Loucy (cell line): ENCODE measurements at regions not wholly inside any gene's neighbourhood (a gene's known extent, or its start where the extent isn't known, plus 50 kb on each side); places are given as distances from the start of the nearest gene placed in this dataset.

Experiments
- CTCF ChIP-seq: fragments of 200-600 bp; sonication (generic); conservative IDR thresholded peaks from 2 replicates; pipeline ENCODE4 v1.5.1; 2014; ENCODE audit warnings: mild to moderate bottlenecking, antibody characterized with exemption, low read length
- EZH2phosphoT487 ChIP-seq: fragments of 200-600 bp; IDR thresholded peaks from 2 replicates; pipeline ENCODE4 v1.6.1; 2018; ENCODE audit warnings: antibody characterized with exemption, mild to moderate bottlenecking, moderate library complexity, borderline replicate concordance

- TF ChIP-seq CTCF (no peak), EZH2phosphoT487 (no peak)
These were observed 139.2 kb upstream of the SLC30A5 start for GRCh38 chr5:68954618-68954910.
